ENCODE measurements at regions not wholly inside any gene's neighbourhood (a gene's known extent, or its start where the extent isn't known, plus 50 kb on each side); places are given as distances from the start of the nearest gene placed in this dataset.

- WGBS, result 89% methylated on average over 8 of the region's 8 CpGs
Observed at GRCh38 chr15:46768287-46768686, 949.0 kb upstream of the SEMA6D start.

GRCh38 chr15:46773016-46773415, 944.3 kb upstream of the SEMA6D start:
- no peak overlapping the region for H3K27ac ChIP-seq (ENCODE audit: low read length, poor library complexity, severe bottlenecking)
- H2AK5ac ChIP-seq (ENCODE audit: low read length, severe bottlenecking), result no peak overlapping the region
- H2BK5ac ChIP-seq (ENCODE audit: low read depth, low read length, poor library complexity, severe bottlenecking), result no peak overlapping the region
- H4K8ac ChIP-seq (ENCODE audit: low read length), result no peak overlapping the region
- no peaks in the 10 kb centered on the region for H3K27me3 ChIP-seq (ENCODE audit: control insufficient read depth in 1 of 2, insufficient read depth in 1 of 2, low read length in 2 of 2)
- no peaks in the 10 kb centered on the region for H3K4me1 ChIP-seq (ENCODE audit: control insufficient read depth, insufficient read depth, low read depth, low read length)
- H2AFZ ChIP-seq (ENCODE audit: low read depth, low read length), result no peak overlapping the region
- no peak overlapping the region for H2BK12ac ChIP-seq (ENCODE audit: low read length in 2 of 2)
- H3K9ac ChIP-seq (ENCODE audit: low read length), result no peak overlapping the region
- H3K79me1 ChIP-seq (replicated peaks; ENCODE audit: low read length, poor library complexity, severe bottlenecking), result no peaks in the 10 kb centered on the region
- H3K18ac ChIP-seq (ENCODE audit: low read depth in 1 of 2, low read length in 2 of 2), result no peak overlapping the region
- WGBS, result 90% methylated on average over 9 of the region's 9 CpGs
- no peak overlapping the region for H3K14ac ChIP-seq (ENCODE audit: low read length in 2 of 2)
- H4K91ac ChIP-seq (ENCODE audit: low read length), result no peak overlapping the region
- no peak overlapping the region for H3K4ac ChIP-seq (ENCODE audit: low read depth in 1 of 2, low read length in 2 of 2)
- H3K4me2 ChIP-seq (ENCODE audit: low read length, poor library complexity, severe bottlenecking), result no peak overlapping the region
- no peak overlapping the region for H2BK15ac ChIP-seq (ENCODE audit: low read depth, poor library complexity, severe bottlenecking)
- H2BK120ac ChIP-seq (ENCODE audit: low read depth, low read length), result no peak overlapping the region
- DNase-seq, result no peak
- no peaks in the 10 kb centered on the region for H3K36me3 ChIP-seq (ENCODE audit: control insufficient read depth in 1 of 2, insufficient read depth in 2 of 2, low read depth in 1 of 2, low read length in 2 of 2)
- H3K9me3 ChIP-seq (ENCODE audit: control insufficient read depth, low read length), result peaks cover 24% of the 10 kb centered on the region
- no peak overlapping the region for H3K4me3 ChIP-seq (ENCODE audit: insufficient read depth in 1 of 2, low read depth in 1 of 2, low read length in 2 of 2)
- no peak overlapping the region for H3K23ac ChIP-seq (ENCODE audit: low read length in 2 of 2)

More at GRCh38 chr15:46768287-46768686, 949.0 kb upstream of the SEMA6D start:
- peaks cover 29% of the 10 kb centered on the region for H3K9me3 ChIP-seq (ENCODE audit: control insufficient read depth, low read length)
- H3K27ac ChIP-seq (ENCODE audit: low read length, poor library complexity, severe bottlenecking), result no peak overlapping the region
- no peaks in the 10 kb centered on the region for H3K36me3 ChIP-seq (ENCODE audit: control insufficient read depth in 1 of 2, insufficient read depth in 2 of 2, low read depth in 1 of 2, low read length in 2 of 2)
- H4K91ac ChIP-seq (ENCODE audit: low read length), result no peak overlapping the region
- no peaks in the 10 kb centered on the region for H3K4me1 ChIP-seq (ENCODE audit: control insufficient read depth, insufficient read depth, low read depth, low read length)
- H3K79me1 ChIP-seq (replicated peaks; ENCODE audit: low read length, poor library complexity, severe bottlenecking), result no peaks in the 10 kb centered on the region
- no peak overlapping the region for H3K14ac ChIP-seq (ENCODE audit: low read length in 2 of 2)
- H3K27me3 ChIP-seq (ENCODE audit: control insufficient read depth in 1 of 2, insufficient read depth in 1 of 2, low read length in 2 of 2), result no peaks in the 10 kb centered on the region
- H2AK5ac ChIP-seq (ENCODE audit: low read length, severe bottlenecking), result no peak overlapping the region
- no peak overlapping the region for H3K23ac ChIP-seq (ENCODE audit: low read length in 2 of 2)
- H2BK120ac ChIP-seq (ENCODE audit: low read depth, low read length), result no peak overlapping the region
- H2BK5ac ChIP-seq (ENCODE audit: low read depth, low read length, poor library complexity, severe bottlenecking), result no peak overlapping the region
- H3K4ac ChIP-seq (ENCODE audit: low read depth in 1 of 2, low read length in 2 of 2), result no peak overlapping the region
- no peak overlapping the region for H2BK12ac ChIP-seq (ENCODE audit: low read length in 2 of 2)
- no peak for DNase-seq
- no peak overlapping the region for H3K4me3 ChIP-seq (ENCODE audit: insufficient read depth in 1 of 2, low read depth in 1 of 2, low read length in 2 of 2)
- no peak overlapping the region for H2BK15ac ChIP-seq (ENCODE audit: low read depth, poor library complexity, severe bottlenecking)
- H3K4me2 ChIP-seq (ENCODE audit: low read length, poor library complexity, severe bottlenecking), result no peak overlapping the region
- no peak overlapping the region for H3K9ac ChIP-seq (ENCODE audit: low read length)
- no peak overlapping the region for H4K8ac ChIP-seq (ENCODE audit: low read length)
- H3K18ac ChIP-seq (ENCODE audit: low read depth in 1 of 2, low read length in 2 of 2), result no peak overlapping the region
- no peak overlapping the region for H2AFZ ChIP-seq (ENCODE audit: low read depth, low read length)

- Histone ChIP-seq H3K36me3 (ENCODE audit: control insufficient read depth in 1 of 2, insufficient read depth in 2 of 2, low read depth in 1 of 2, low read length in 2 of 2) (no peaks in the 10 kb centered on the region), H4K8ac (ENCODE audit: low read length) (no peak overlapping the region)
- 98% methylated on average over 5 of the region's 5 CpGs for WGBS
Observed at GRCh38 chr15:46778876-46779275, 938.4 kb upstream of the SEMA6D start.

GRCh38 chr15:46786590-46787285, 930.6 kb upstream of the SEMA6D start:
- H3K4me3 ChIP-seq (ENCODE audit: insufficient read depth in 1 of 2, low read depth in 1 of 2, low read length in 2 of 2), result no peak overlapping the region
- no peak overlapping the region for H4K91ac ChIP-seq (ENCODE audit: low read length)
- H2BK15ac ChIP-seq (ENCODE audit: low read depth, poor library complexity, severe bottlenecking), result no peak overlapping the region
- H3K23ac ChIP-seq (ENCODE audit: low read length in 2 of 2), result no peak overlapping the region
- H2BK5ac ChIP-seq (ENCODE audit: low read depth, low read length, poor library complexity, severe bottlenecking), result no peak overlapping the region
- H3K27me3 ChIP-seq (ENCODE audit: control insufficient read depth in 1 of 2, insufficient read depth in 1 of 2, low read length in 2 of 2), result no peaks in the 10 kb centered on the region
- H3K4ac ChIP-seq (ENCODE audit: low read depth in 1 of 2, low read length in 2 of 2), result no peak overlapping the region
- H3K36me3 ChIP-seq (ENCODE audit: control insufficient read depth in 1 of 2, insufficient read depth in 2 of 2, low read depth in 1 of 2, low read length in 2 of 2), result no peaks in the 10 kb centered on the region
- no peak overlapping the region for H3K14ac ChIP-seq (ENCODE audit: low read length in 2 of 2)
- no peaks in the 10 kb centered on the region for H3K79me1 ChIP-seq (replicated peaks; ENCODE audit: low read length, poor library complexity, severe bottlenecking)
- no peak overlapping the region for H3K9ac ChIP-seq (ENCODE audit: low read length)
- H2AK5ac ChIP-seq (ENCODE audit: low read length, severe bottlenecking), result no peak overlapping the region
- H3K9me3 ChIP-seq (ENCODE audit: control insufficient read depth, low read length), result no peaks in the 10 kb centered on the region
- no peak overlapping the region for H2BK120ac ChIP-seq (ENCODE audit: low read depth, low read length)
- no peak overlapping the region for H4K8ac ChIP-seq (ENCODE audit: low read length)
- H3K27ac ChIP-seq (ENCODE audit: low read length, poor library complexity, severe bottlenecking), result no peak overlapping the region
- 84% methylated on average over 3 of the region's 5 CpGs for WGBS
- no peak overlapping the region for H2AFZ ChIP-seq (ENCODE audit: low read depth, low read length)
- H3K4me2 ChIP-seq (ENCODE audit: low read length, poor library complexity, severe bottlenecking), result no peak overlapping the region
- H3K4me1 ChIP-seq (ENCODE audit: control insufficient read depth, insufficient read depth, low read depth, low read length), result no peaks in the 10 kb centered on the region
- peak; percentile 8 for DNase-seq
- no peak overlapping the region for H3K18ac ChIP-seq (ENCODE audit: low read depth in 1 of 2, low read length in 2 of 2)
- no peak overlapping the region for H2BK12ac ChIP-seq (ENCODE audit: low read length in 2 of 2)

More at GRCh38 chr15:46778876-46779275, 938.4 kb upstream of the SEMA6D start:
- Histone ChIP-seq H3K9ac (ENCODE audit: low read length) (no peak overlapping the region), H2BK5ac (ENCODE audit: low read depth, low read length, poor library complexity, severe bottlenecking) (no peak overlapping the region), H3K9me3 (ENCODE audit: control insufficient read depth, low read length) (no peaks in the 10 kb centered on the region), H4K91ac (ENCODE audit: low read length) (no peak overlapping the region), H3K18ac (ENCODE audit: low read depth in 1 of 2, low read length in 2 of 2) (no peak overlapping the region), H3K4me2 (ENCODE audit: low read length, poor library complexity, severe bottlenecking) (no peak overlapping the region), H3K4ac (ENCODE audit: low read depth in 1 of 2, low read length in 2 of 2) (no peak overlapping the region), H2BK120ac (ENCODE audit: low read depth, low read length) (no peak overlapping the region), H3K79me1 (replicated peaks; ENCODE audit: low read length, poor library complexity, severe bottlenecking) (no peaks in the 10 kb centered on the region), H3K23ac (ENCODE audit: low read length in 2 of 2) (no peak overlapping the region), H2BK15ac (ENCODE audit: low read depth, poor library complexity, severe bottlenecking) (no peak overlapping the region), H3K27me3 (ENCODE audit: control insufficient read depth in 1 of 2, insufficient read depth in 1 of 2, low read length in 2 of 2) (no peaks in the 10 kb centered on the region), H3K4me1 (ENCODE audit: control insufficient read depth, insufficient read depth, low read depth, low read length) (no peaks in the 10 kb centered on the region), H3K4me3 (ENCODE audit: insufficient read depth in 1 of 2, low read depth in 1 of 2, low read length in 2 of 2) (no peak overlapping the region), H3K14ac (ENCODE audit: low read length in 2 of 2) (no peak overlapping the region), H2BK12ac (ENCODE audit: low read length in 2 of 2) (no peak overlapping the region), H3K27ac (ENCODE audit: low read length, poor library complexity, severe bottlenecking) (no peak overlapping the region), H2AFZ (ENCODE audit: low read depth, low read length) (no peak overlapping the region), H2AK5ac (ENCODE audit: low read length, severe bottlenecking) (no peak overlapping the region)
- no peak for DNase-seq
